ENCODE measurements at regions not wholly inside any gene's neighbourhood (a gene's known extent, or its start where the extent isn't known, plus 50 kb on each side); places are given as distances from the start of the nearest gene placed in this dataset.

DNA sequence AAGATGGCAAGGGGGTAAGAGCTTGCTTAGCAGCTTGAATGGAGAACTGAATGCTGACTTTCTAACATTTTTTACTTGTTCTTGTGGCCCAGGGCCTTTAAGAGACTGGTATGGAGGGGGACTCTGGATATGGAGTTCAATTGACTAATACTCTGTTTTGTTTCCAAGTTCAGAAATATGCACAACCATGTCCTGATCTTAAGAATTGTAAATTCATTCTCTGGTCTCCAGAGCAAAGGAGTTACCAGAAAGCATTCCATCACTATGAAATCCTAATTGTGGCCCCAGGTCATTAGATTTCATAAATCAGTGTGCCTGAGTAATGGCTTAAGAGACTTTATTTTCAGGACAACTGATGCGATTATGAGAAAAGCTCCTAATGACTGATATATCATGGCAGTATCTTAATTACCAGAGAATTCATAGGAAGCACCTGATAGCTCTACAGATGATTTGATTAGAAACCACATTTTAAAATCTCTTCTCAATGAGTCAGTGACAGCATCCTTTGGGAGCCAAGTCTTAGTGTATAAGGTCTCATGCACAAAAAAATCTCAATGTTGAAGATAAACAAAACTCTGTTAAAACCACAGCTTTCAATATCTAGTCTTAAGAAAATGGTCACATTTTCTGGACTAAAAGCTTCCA lies 613.6 kb upstream of the KLF4 start:
- TF ChIP-seq POLR2A (IDR thresholded peaks at IDR 0.05; ENCODE audit: low read length): no peak
- no peak for TF ChIP-seq GATA1 (IDR thresholded peaks at IDR 0.05; ENCODE audit: low read depth, low read length)

Measured in erythroblast (primary cell).